NCI-H146 treated with DMSO at 0.1 percent for 48 hours (cell line): ENCODE measurements at regions not wholly inside any gene's neighbourhood (a gene's known extent, or its start where the extent isn't known, plus 50 kb on each side); places are given as distances from the start of the nearest gene placed in this dataset.

Source experiments
- DNase-seq: peaks from one replicate; lab custom pipeline; 2025; ENCODE audit not compliant: unreplicated experiment; lab: John Stamatoyannopoulos, UW

DNA sequence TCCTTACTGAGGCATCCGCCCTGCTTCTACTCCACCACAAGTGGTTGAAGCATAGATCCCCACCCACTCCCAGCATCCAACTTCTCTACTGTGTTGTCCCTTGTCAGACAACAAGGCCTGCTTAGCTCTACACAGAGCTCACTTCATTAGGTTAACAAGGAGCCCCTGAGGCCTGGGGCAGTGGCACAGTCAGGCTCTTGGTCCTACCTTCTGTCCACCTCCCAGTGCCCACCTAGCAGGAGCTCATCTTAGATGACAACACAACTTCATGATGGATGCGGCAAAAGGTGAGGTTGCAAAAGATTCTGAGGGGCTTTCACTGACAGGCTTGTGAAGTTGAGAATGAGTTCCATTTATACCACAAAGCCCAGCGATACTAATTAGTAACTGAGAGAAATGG, 432.0 kb upstream of the CDH5 start:
- no peak for DNase-seq

DNA sequence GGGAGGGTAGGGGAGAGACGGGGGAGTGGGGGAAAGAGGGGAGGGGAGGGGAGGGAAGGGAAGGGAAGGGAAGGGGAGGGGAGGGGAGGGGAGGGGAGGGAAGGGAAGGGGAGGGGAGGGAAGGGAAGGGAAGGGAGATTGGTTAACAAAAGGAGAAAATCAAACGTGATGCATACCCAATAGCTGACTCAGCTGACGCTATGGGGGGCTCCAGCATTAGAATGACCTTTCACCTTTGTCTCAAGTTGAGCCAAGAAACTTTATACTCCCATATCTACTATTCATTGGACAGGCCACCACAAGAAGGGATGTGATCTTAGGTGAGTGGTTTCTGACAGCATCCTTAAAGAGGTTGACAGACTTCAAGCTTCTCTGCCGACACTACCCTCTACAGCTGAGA, 432.8 kb upstream of the CDH5 start:
- DNase-seq: no peak

DNA sequence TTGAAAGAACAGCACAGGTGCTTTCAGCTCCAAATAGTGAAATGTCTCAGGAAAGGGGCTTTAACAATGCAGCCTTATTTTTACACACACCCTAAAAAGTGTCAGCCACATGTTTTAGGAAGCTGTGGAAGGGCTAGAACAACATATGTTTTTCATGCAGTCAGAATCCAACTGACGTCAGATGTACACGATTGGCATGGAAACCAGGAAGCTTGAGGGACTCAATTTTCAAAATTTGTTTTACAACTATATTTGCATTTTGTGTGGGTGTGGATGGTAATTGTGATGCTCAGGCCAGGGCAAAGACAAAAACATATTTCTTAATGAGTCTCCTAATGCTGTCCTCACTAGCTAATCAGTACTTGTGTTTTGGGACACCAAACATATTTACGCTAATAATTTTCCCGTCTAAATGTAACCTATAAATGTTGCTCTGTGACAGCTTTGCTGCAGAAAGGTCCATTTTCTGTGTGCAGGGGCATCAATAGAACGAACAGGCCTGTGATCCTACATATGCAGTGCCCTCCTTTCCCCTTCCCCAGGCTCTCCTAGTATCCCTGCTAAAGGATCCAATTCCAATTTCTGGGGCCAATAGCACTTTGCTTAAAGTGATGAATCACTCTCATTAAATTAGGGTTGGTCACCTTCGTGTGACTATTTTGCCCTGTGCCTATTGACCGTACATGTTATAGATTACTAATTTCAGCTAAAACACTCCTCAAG, 434.0 kb upstream of the CDH5 start:
- no peak for DNase-seq

DNA sequence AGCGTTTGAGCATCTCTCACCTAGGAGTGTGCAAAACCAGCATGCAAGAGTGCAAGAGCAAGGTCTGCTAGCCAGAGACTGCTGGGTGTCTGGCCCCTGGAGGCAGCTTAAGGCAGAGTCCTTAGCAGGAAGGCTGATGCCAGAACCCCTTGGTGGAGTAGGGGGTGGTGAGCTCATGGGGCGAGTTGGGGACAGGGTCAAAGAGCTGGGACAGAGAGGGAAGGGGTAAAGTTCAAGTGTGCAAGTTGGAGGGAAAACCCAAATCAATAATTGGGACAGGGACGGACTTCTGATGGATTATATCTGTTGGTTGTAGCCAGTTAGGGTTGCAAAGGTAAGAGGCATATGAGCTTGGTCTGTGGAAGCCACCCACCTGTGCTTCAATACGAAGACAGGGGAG, 443.6 kb upstream of the CDH5 start:
- no peak for DNase-seq

DNA sequence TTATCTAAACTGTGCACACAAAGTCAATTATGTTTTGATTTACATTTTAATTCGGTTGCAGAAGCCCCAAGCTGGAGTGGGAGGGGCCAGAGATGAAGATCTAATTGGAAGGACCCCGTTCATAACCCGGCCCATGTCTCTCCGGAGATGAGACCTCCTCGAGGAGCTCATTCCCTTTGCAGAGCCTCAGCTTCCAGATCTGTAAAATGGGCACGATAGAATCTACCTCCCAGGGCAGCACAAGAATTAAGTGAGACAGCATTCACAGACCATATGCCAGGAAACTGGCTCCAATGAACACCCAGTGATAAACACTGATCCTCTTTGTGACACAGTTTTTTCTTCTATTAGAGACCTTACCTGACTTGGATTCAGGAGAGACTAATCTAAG, 446.5 kb upstream of the CDH5 start:
- no peak for DNase-seq

DNA sequence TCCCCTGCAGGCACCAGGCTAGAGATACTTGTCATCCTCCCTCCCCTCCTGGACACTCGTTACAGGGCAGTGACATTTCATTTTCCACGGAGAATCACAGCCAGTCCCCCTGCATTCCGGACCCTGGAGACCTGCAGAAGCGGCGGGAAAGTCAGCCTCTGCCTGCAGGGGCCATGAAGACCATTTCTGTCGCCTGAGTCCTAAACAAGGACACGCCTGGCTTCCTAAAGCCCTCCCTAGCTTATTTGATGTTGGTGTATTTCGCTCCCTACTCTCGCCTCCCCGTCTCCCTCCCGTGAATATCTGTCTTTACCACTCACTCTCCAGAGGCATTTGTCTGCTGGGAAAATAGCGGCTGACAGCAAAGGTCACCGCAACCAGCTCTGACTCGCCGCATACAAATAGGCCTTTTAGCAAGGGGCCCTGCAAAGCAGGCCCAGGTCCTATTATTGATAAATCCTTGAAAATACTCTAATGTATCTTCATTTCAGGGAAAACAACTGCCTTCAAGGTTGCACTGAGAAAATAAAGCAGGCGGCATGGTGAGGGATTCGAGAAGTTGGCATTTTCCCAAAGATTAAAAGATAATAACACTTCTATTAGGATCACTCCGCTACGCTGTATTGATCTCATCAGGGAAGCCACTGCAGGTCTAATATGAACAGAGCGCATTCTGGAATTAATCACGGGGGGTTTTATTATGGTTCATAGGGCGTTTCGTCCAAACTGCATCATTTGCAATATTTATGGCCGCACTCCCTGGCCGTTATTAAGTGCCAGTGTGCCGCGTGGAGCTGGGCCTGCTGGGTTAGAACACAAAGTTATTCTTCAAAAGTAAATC, 447.1 kb upstream of the CDH5 start:
- no peak for DNase-seq

DNA sequence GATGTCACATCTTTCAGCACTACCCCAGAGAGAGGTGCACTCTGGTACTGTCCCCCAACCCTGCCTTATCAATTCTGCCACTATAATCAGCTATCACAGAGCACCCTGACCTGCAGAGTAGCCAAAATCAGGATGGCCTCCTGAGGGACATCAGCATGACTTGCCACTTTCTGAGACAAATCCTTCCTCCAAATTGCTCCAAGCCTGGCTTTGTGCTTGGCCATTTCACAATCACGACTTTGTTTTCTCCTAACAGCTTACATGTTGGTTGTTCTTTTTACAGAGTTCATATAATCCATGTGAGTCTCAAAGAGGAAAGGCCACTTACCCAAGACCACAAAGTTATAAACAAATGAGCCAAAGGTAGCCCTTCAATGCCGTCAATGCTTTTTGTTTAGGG, 449.0 kb upstream of the CDH5 start:
- DNase-seq: no peak

DNA sequence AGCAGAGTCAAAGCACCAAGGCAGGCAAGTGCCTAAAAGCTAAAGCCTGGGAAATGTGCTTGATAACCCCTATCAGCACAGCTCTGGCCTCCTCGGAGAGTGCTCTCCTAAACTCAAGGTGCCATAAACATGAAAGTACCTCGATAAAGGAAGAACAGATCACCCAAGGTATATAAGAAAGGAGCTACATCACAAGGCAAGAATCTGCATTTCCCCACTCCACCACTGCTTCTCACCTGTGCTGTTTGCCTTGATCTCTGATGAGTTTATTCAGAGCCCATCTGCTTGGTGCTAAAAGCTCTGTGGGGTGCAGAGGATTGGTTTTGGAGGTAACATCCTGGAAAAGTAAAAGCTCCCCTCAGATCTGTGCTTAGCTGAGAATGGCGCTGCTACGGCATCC, 449.5 kb upstream of the CDH5 start:
- DNase-seq: no peak

DNA sequence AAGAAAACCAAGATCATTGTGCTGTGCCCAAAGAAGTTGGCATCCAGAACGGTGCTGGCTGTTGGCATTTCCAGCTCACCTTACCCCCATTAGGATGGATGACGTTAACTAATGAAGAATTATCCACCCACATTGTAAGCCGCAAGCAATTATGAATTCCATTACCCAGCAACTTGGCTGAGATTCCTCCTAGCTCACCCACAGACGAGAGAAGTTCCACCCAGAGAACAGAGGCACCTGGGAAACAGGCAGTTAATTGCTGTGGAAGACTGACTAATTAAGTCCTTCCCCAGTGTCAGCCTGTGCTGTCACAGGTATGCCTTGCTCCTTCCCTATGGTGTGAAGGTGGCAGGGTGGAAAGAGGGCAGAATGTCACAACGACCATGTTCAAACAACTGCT, 456.2 kb upstream of the CDH5 start:
- no peak for DNase-seq

DNA sequence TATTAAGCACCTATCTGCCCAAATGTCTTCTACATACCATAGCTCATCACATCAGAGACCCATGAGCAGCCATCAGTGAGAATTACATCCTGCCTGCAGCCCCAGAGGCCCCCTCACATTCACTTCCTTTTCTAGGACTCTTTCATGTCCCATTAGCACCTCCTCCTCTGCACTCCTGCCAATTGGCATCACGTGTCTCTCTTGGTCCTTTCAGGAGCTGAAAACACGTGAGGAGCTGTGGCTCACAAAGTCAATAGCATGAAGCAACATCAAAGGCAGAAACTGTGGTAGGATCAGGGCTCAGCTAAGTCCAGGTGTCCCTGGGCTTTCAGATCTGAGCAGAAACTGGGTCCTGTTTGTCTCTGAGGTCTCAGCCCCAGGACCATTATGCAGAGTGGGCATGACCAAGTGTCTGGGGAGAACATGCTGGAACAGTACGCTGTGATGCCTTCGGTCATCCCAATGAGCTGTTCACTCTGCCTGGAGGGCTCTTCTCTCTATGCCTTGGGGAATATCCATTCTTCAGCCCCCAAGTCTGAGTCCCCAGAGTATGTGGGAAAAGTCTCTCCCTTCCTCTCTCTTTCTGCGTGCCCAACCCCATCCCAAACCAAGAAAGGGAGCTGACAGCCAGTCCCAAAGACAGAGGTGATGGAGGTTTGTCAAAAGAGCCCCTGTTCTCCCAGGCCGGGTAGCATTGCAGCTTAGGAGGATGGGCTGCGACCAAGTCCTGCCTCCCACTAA, 457.0 kb upstream of the CDH5 start:
- no peak for DNase-seq

DNA sequence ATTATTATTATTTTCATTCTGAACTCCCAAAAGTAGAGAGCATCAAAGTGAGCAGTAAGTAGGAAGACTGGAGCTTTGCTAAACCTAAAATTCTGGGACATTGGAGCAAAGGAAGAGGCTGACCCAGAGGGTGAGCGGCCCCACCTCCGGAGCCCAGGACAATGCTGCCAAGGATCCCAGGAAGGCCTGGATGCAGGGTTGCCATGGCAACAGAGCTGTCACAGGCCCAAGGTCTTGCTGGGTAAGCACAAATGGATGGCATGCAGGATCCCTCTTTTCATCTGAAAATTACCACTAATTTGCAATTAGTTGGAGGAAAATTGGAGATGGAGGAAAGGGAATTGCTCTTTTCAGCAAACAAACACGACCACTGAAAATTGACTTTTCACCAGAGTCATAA, 457.9 kb upstream of the CDH5 start:
- DNase-seq: no peak

DNA sequence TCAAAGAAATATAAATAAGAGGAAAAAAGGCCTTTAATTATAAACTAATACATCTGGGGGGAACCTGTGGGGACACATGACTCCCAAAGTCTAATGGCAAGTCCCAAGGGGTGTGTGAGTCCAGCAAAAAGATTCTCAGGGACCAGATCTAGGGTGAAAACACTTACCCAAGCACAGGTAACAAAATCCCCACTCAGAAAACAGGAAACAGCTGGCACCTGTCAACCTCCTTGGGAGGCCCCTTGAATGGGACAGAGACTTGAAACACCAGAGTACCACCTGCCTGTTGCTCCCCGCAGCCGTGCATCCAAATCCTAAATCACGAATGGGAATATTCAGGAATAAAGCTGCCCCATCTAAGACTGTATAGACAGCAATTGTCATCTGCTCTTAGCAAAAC, 461.2 kb upstream of the CDH5 start:
- DNase-seq: no peak

DNA sequence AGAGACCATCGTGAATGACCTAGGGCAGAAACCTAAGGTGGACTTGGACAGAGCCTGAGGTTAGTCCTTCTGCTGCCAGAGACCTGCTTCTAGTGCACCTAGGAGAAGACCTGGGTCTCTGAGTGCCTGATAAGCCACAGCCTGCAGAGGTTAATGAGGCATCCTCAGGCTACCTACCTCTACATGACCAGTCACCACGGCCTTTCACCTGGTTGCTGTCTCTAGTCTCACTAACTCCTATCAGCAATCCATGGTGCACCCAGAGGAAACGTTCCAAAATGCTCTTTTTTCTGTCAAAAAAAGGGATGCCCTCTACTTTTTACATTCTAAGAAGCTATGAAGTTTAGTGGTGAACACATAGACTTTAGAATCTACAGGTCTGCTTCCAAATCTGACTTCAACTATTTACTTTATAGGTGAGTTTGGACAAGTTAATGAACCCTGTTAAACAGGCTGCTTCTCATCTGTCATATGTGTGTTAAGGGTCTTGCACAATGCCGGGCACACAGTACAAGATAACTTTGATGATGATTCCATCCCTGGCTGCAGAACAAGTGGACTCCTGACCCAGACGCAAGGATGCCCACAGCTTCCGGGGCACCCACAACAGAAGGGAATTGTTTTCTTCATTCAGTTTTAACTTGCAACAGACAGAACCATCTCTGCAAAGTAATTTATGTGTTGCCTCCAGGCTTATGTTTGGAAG, 469.9 kb upstream of the CDH5 start:
- DNase-seq: no peak

DNA sequence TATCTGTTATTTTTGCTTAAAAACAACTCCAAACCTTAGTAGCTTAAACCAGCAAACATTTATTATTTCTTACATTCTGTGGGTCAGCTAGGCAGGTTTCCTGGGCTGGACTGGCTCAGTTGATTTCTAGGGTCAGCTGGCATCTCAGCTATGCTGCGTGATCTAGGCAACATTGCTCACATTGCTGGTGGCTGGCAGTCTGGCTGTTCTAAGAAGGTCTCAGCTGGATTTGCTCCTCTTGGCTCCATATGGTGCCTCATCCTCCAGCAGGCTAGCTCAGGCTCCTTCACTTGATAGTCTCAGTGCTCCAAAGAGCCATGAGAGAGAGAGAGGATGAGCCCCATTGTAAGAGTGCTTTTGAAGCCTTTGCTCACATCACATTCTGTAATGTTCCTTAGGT, 470.6 kb upstream of the CDH5 start:
- no peak for DNase-seq

DNA sequence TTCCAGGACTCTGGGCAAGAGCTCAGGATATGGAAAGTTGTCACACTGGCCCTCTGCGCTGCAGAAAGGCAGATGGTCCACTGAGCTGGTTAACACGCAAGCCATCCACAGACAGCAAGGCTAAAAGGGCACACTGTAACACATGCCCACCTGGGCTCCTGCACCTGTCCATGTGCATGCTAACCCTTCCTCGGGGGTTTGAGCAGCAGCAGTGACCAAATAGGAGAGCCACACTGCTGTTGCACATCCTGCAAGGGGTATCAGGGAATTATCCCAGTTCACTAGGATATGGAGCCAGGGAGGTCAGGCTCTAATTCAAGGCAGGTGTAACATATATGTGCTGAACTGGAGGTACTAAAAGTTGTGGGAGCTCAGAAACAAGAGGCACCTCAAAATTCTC, 471.0 kb upstream of the CDH5 start:
- no peak for DNase-seq

DNA sequence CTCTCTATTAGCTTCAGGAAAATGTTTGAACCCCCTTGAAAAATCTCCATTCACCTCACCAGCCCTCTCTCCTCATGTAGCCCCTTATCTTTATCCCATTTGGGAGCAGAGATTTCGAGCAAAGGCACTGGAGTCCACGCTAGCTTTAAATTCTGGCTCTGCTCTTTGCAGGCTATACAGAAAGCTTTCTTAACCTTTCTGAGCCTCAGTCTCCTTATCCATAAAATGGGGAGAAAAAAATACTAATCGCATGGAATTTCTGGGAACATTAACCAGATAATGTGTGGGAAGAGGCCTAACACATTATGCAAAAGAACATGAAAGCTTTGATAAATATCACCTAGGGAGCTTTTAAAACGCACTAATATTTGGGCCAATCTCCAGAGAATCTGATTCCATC, 476.3 kb upstream of the CDH5 start:
- DNase-seq: no peak

DNA sequence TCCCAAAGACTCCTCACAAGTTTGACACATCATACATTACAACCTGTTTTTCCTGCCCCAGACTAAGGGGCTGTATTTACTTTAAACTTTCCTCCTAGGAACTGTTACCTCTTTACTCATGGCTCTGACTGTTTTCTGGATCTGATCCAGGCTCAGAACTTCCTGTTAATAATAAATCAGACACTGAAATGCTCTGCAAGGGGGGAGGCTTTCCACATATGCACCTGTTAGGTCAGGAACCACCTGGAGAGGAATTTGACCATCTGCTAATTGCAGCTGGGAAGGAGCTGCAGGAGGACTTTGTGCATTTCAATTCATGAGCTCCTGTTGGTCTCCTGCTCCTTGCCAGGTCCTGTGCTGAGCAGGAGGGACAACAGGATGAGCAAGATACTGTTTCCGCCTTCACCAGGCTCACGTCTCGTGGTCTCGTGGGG, 476.9 kb upstream of the CDH5 start:
- no peak for DNase-seq

DNA sequence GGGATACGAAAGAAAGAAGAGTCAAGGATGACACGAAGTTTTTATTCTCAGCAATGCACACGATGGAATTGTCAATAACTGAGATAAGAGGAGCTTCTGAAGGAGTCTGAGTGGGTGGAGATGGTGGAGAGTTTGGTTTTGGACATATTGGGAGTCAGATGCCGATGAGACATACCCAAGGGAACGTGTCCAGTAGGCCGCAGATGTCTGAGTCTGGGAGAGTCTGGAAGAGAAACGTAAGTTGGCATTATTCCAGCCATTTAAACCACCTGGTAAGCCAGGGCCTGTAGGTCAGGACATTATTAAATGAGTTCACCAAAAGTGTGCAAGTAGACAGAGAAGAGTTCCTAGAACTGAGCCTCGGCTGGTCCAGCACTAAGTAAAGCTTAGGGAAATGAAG, 478.3 kb upstream of the CDH5 start:
- no peak for DNase-seq

DNA sequence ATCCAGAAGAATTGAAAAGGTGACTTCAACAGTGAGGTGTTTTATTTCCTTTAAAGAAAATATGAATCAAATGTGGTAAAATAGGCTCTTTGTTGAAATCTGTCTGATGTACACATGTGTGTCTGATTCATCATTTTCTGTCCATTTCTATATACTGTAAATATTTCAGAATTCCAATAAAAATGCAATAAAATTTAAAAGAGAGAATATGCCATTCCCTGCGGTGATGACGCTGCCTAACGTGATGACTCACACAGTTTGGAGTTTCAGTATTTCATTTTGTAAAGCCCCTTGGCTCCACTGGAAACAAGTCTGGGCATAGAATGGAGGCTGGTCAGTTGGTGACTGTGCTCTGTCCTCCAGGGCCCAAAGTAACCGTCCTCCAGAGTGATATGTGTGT, 482.5 kb upstream of the CDH5 start:
- DNase-seq: no peak

DNA sequence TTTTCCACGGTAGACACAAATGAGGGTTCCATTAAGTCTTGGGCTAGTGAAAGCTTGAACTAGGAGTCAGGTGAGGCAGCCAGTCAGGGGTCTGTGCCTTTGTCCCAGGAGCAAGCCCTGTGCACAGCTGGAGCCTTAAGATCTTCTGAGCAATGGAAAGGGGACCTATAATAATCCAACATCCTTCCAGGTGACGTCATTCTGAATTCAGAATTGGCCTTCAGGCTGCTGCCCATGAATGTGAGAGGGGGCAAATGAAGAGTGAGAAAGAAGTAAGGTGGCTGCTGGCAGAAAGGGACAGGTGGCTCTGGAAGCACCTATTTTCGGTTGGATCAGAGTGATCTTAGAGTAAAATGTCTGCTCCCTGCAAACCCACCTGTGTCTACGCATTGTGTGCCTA, 488.1 kb upstream of the CDH5 start:
- no peak for DNase-seq

DNA sequence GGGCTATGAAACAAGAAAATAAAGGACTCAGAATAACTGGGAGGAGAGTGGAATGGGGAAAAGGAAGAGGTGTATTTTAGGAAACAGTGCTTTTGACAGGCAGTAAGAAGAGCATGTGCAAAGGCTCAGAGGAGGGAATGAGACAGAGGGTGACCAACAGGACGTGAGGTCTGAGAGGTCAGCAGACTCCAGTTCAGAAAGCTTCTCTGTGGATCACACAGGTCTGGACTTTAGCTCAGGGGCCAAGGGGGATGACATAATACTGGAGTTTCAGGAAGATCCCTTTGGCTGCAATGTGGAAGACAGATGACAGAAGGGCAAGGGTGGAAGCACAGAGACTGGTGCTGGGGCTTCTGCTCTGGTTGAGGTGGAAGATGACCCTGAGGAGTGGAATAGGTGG, 489.9 kb upstream of the CDH5 start:
- no peak for DNase-seq

DNA sequence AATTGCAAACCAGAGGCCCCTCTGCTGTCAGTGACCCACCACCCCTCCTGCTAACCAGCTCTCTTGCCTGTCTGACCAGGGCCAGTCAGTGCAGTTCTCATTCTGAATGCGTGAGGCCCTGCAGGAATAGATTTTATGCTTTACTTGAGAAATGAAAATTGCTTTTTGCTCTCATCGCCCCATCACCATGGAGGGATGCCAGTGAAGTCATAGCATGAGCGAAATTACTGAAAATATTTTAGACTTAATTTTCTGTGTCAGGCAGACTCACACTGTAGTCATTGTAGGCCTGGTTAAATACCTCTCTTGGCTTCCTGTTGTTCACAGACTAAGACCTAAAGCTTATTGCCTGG, 490.5 kb upstream of the CDH5 start:
- no peak for DNase-seq
